GM12878 (cell line): ENCODE measurements at regions not wholly inside any gene's neighbourhood (a gene's known extent, or its start where the extent isn't known, plus 50 kb on each side); places are given as distances from the start of the nearest gene placed in this dataset.

Experiments
- ATAC-seq: fragments of 200-7000 bp; cut with Tn5 transposase; 3 replicates; pipeline ENCODE4 v1.9.1; 2020; ENCODE audit warnings: mild to moderate bottlenecking, moderate library complexity
- BruUV-seq: library from RNA; stranded (reverse); fragments of 400-500 nt; replicated peaks from 2 replicates; lab custom pipeline; 2021; lab: Mats Ljungman, UMichigan
- CTCF ChIA-PET: fragments of 300-600 bp; sonication (Branson Sonifier 250); formaldehyde crosslinking; extraction: SDS; loops from one replicate; lab custom pipeline; 2021; ENCODE audit warnings: inconsistent platforms; lab: Yijun Ruan, JAX
- POLR2A ChIA-PET: fragments of 350-600 bp; formaldehyde crosslinking; extraction: SDS; loops from one replicate; lab custom pipeline; 2021; ENCODE audit warnings: inconsistent platforms; lab: Charles Lee
- RAD21 ChIA-PET: fragments of 300-600 bp; sonication (Branson Sonifier 250); formaldehyde crosslinking; loops from one replicate; lab custom pipeline; 2023; ENCODE audit warnings: antibody characterized with exemption; ENCODE audit not compliant: unreplicated experiment; lab: Charles Lee
- SMC1A ChIA-PET: fragments of 300-600 bp; sonication (Branson Sonifier 250); formaldehyde crosslinking; loops from one replicate; lab custom pipeline; 2023; ENCODE audit not compliant: unreplicated experiment, uncharacterized antibody; lab: Charles Lee
- DNase-seq: peaks from one replicate; pipeline ENCODE4 v3.0.0-alpha.2; 2011; ENCODE audit warnings: low read depth, low spot score
- FAIRE-seq: peaks from 3 replicates; lab custom pipeline; 2011; peaks lifted over from hg19 to GRCh38; lab: Jason Lieb, UNC
- H2AFZ ChIP-seq: 2 replicates; pipeline ENCODE4 v1.6.0; 2011; ENCODE audit warnings: low read depth, low read length, control low read depth; ENCODE audit not compliant: control insufficient read depth
- H3K27ac ChIP-seq: 2 replicates; pipeline ENCODE4 v1.5.1; 2011; ENCODE audit warnings: control low read depth; ENCODE audit not compliant: control insufficient read depth, insufficient read depth
- H3K27me3 ChIP-seq, 2 experiments: replicated peaks in 1 of 2; 2 replicates each; pipeline versions ENCODE4 v1.6.0 to v1.6.1; 2011; ENCODE audit warnings: low read length in 1 of 2; ENCODE audit not compliant: control insufficient read depth in 2 of 2, insufficient read depth in 2 of 2
- H3K36me3 ChIP-seq, 2 experiments: 2 replicates each; pipeline ENCODE4 v1.5.1; 2011; ENCODE audit warnings: low read length in 1 of 2; ENCODE audit not compliant: control insufficient read depth in 2 of 2, insufficient read depth in 2 of 2
- H3K4me1 ChIP-seq: 2 replicates; pipeline ENCODE4 v1.6.1; 2011; ENCODE audit warnings: mild to moderate bottlenecking, low read length, moderate library complexity, mixed read lengths; ENCODE audit not compliant: control insufficient read depth, insufficient read depth
- H3K4me2 ChIP-seq: 2 replicates; pipeline ENCODE4 v1.6.0; 2011; ENCODE audit warnings: control low read depth; ENCODE audit not compliant: control insufficient read depth, insufficient read depth
- H3K4me3 ChIP-seq: fragments of 200-600 bp; sonication (generic); 2 replicates; pipeline ENCODE4 v1.5.1; 2016
- H3K79me2 ChIP-seq: 2 replicates; pipeline ENCODE4 v1.6.0; 2011; ENCODE audit warnings: low read length; ENCODE audit not compliant: control insufficient read depth, insufficient read depth
- H3K9ac ChIP-seq: 2 replicates; pipeline ENCODE4 v1.8.0; 2011; ENCODE audit warnings: low read length, control low read depth, mixed read lengths; ENCODE audit not compliant: control insufficient read depth, insufficient read depth
- H3K9me3 ChIP-seq: replicated peaks from 3 replicates; pipeline ENCODE4 v1.5.1; 2011; ENCODE audit warnings: mild to moderate bottlenecking, low read length; ENCODE audit not compliant: control insufficient read depth, insufficient read depth
- H4K20me1 ChIP-seq: 2 replicates; pipeline ENCODE4 v1.6.0; 2011; ENCODE audit not compliant: control insufficient read depth, insufficient read depth
- BRCA1 ChIP-seq: IDR thresholded peaks from 2 replicates; pipeline ENCODE4 v1.6.1; 2011; ENCODE audit warnings: low read depth, low read length, improper control_type of control experiment
- CHD4 ChIP-seq: fragments of 200-600 bp; sonication (generic); IDR thresholded peaks from 2 replicates; pipeline ENCODE4 v1.6.1; 2016; ENCODE audit warnings: mild to moderate bottlenecking
- FOXK2 ChIP-seq: fragments of 450-650 bp; IDR thresholded peaks from 2 replicates; pipeline ENCODE4 v1.6.1; 2017; ENCODE audit warnings: mild to moderate bottlenecking, moderate library complexity
- IRF4 ChIP-seq: IDR thresholded peaks from 2 replicates; pipeline ENCODE4 v1.6.1; 2011; ENCODE audit warnings: low read depth, low read length
- MXI1 ChIP-seq: fragments of 150-350 bp; IDR thresholded peaks from 2 replicates; pipeline ENCODE4 v1.6.1; 2011; ENCODE audit warnings: low read depth, mild to moderate bottlenecking, inconsistent platforms, low read length, improper control_type of control experiment
- MYC ChIP-seq: IDR thresholded peaks from 2 replicates; pipeline ENCODE4 v1.6.1; 2011; ENCODE audit warnings: mild to moderate bottlenecking, low read length, moderate library complexity, inconsistent platforms; ENCODE audit not compliant: insufficient read depth, insufficient replicate concordance, insufficient read length, severe bottlenecking
- NFYA ChIP-seq: IDR thresholded peaks from 2 replicates; pipeline ENCODE4 v1.6.1; 2011; ENCODE audit warnings: low read depth, mild to moderate bottlenecking, low read length, improper control_type of control experiment, borderline replicate concordance
- RAD51 ChIP-seq: fragments of 450-650 bp; IDR thresholded peaks from 2 replicates; pipeline ENCODE4 v1.6.1; 2016; ENCODE audit warnings: moderate library complexity, mild to moderate bottlenecking, inconsistent platforms
- SP1 ChIP-seq: IDR thresholded peaks from one replicate; pipeline ENCODE4 v1.6.1; 2011; ENCODE audit warnings: low read depth, low read length
- TAF1 ChIP-seq: IDR thresholded peaks from 2 replicates; pipeline ENCODE4 v1.6.1; 2011; ENCODE audit warnings: mild to moderate bottlenecking, low read depth, low read length, borderline replicate concordance
- TCF3 ChIP-seq: IDR thresholded peaks from 2 replicates; pipeline ENCODE4 v1.6.1; 2012; ENCODE audit warnings: low read depth, mild to moderate bottlenecking, low read length, borderline replicate concordance; ENCODE audit not compliant: insufficient read depth
- WGBS: methylation state at CpG from one replicate; pipeline ENCODE4 v1.1.6; 2016; ENCODE audit warnings: low lambda C conversion rate; ENCODE audit not compliant: insufficient replicate concordance, insufficient coverage; ENCODE audit errors: missing lambda C conversion rate; 5-methylcytosine and 5-hydroxymethylcytosine counted together
- in situ Hi-C: fragments of 300-500 bp; cut with MboI; formaldehyde crosslinking; loops from 9 replicates; pipeline ENCODE4 v1.14.3; 2018; ENCODE audit warnings: mixed read lengths
- intact Hi-C: fragments of 100-400 bp; cut with micrococcal nuclease; formaldehyde crosslinking; loops from one replicate; pipeline ENCODE4 v1.14.2; 2022; ENCODE audit not compliant: unreplicated experiment
- TF ChIP-seq, protein P1 (sequence below): IDR thresholded peaks from 2 replicates; pipeline ENCODE4 v1.6.1; 2012; ENCODE audit warnings: low read depth, low read length, improper control_type of control experiment
- TF ChIP-seq, protein P2 (sequence below): IDR thresholded peaks from 2 replicates; pipeline ENCODE4 v1.6.1; 2012; ENCODE audit warnings: low read length, inconsistent platforms
- TF ChIP-seq, protein P3 (sequence below): IDR thresholded peaks from 2 replicates; pipeline ENCODE4 v1.6.1; 2011; ENCODE audit warnings: borderline replicate concordance, low read depth, mild to moderate bottlenecking, moderate library complexity, mixed read lengths, low read length; ENCODE audit not compliant: insufficient read depth; ENCODE audit errors: extremely low read length

DNA sequence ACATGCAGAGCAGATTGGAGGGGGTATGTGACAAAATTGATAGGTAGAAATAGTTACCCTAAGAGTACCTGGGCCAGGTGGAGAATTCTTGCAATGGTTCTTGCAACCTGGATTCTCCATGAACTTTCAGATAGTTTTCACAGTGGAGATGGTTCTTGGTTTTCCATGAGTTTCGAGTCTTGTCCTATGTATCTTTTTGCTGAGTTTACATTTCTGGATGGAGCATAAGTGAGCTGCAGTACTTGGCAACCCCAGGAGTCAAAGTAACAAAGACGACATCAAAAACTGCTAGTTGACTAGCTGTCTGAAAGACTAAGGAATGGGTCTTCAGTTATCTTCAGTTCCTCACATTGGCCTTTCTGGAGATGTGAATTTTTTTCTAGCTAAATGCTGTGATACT lies 196.6 kb upstream of the RAD23B start (continued):
- TF ChIP-seq, protein P1, sequence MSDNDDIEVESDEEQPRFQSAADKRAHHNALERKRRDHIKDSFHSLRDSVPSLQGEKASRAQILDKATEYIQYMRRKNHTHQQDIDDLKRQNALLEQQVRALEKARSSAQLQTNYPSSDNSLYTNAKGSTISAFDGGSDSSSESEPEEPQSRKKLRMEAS: no peak
- TF ChIP-seq IRF4 (no peak), TCF3 (no peak)

DNA sequence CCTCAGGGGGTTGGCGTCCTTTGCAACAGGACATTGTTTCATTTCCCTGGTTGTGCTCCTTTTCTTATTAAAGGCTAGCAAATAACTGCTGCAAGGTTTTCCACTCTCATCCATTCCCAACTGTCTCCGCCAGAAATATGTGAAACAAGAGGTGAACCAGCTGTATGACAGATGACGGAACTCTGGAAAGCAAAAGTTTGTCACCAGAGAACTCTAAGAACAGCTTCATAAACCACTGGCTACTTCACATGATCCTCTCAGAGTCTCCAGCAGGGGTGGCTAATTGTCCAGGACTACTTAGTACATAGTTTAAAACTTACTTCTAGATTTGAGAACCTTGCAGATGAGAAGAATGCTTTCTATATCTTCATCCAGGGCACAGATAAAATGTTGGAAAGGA lies 195.9 kb upstream of the RAD23B start:
- SMC1A ChIA-PET: interaction anchor here (1.3 kb wide), 1 partner anchor 85 kb away, joined by 4 read pairs; no protein-coding TSS in a partner anchor
- 30% methylated on average over 3 of the region's 3 CpGs for WGBS
- FAIRE-seq: no peak

DNA sequence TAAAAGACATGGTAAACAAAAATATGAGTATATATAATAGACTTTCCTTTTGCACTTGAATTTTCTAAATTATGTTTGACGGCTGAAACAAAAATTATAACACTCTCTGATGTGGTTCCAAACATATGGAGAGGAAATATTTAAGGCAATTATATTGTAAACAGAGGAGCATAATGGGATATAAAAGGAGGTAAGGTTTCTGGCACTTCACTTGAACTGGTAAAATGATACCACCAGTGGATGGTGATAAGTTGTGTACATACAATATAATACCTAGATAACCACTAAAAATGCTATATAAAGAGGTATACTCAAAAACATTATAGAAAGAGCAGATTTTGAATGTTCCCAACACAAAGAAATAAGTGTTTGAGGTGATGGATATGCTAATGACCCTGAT lies 192.9 kb upstream of the RAD23B start:
- ATAC-seq (no peak), DNase-seq (no peak), FAIRE-seq (no peak)
- no peak overlapping the region for H2AFZ ChIP-seq
- H3K9me3 ChIP-seq: no peaks in the 10 kb centered on the region; the same call in 2 of the 3 replicates
- no peak overlapping the region for H3K4me3 ChIP-seq
- no peaks in the 10 kb centered on the region for H3K27me3 ChIP-seq
- CTCF ChIA-PET: no interaction called here
- SMC1A ChIA-PET: no interaction called here
- intact Hi-C loops: no loop called here
- H3K4me2 ChIP-seq: no peak overlapping the region
- WGBS: 0% methylated on average over 1 of the region's 1 CpG
- H3K36me3 ChIP-seq: no peaks in the 10 kb centered on the region
- RAD21 ChIA-PET: no interaction called here
- in situ Hi-C loops: no loop called here
- H3K4me1 ChIP-seq: no peaks in the 10 kb centered on the region
- no peak overlapping the region for H3K9ac ChIP-seq
- BruUV-seq: no TSS peak
- H4K20me1 ChIP-seq: no peaks in the 10 kb centered on the region
- H3K79me2 ChIP-seq: no peaks in the 10 kb centered on the region
- POLR2A ChIA-PET: no interaction called here
- H3K27ac ChIP-seq: no peak overlapping the region
- TF ChIP-seq MYC: no peak
- no peak for TF ChIP-seq TCF3
- TF ChIP-seq, protein P2, sequence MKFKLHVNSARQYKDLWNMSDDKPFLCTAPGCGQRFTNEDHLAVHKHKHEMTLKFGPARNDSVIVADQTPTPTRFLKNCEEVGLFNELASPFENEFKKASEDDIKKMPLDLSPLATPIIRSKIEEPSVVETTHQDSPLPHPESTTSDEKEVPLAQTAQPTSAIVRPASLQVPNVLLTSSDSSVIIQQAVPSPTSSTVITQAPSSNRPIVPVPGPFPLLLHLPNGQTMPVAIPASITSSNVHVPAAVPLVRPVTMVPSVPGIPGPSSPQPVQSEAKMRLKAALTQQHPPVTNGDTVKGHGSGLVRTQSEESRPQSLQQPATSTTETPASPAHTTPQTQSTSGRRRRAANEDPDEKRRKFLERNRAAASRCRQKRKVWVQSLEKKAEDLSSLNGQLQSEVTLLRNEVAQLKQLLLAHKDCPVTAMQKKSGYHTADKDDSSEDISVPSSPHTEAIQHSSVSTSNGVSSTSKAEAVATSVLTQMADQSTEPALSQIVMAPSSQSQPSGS: no peak
- no peak for TF ChIP-seq BRCA1
- no peak for TF ChIP-seq MXI1
- TF ChIP-seq, protein P3, sequence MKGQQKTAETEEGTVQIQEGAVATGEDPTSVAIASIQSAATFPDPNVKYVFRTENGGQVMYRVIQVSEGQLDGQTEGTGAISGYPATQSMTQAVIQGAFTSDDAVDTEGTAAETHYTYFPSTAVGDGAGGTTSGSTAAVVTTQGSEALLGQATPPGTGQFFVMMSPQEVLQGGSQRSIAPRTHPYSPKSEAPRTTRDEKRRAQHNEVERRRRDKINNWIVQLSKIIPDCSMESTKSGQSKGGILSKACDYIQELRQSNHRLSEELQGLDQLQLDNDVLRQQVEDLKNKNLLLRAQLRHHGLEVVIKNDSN: no peak
- no peak for TF ChIP-seq RAD51
- no peak for TF ChIP-seq NFYA
- no peak for TF ChIP-seq TAF1

More for the DNA sequence above, 195.9 kb upstream of the RAD23B start:
- intact Hi-C loops: no loop called here
- in situ Hi-C loops: no loop called here
- ChIA-PET POLR2A (no interaction called here), CTCF (interaction anchor here (1.0 to 1.4 kb wide), 2 partner anchors 31 to 37 kb away, joined by 3 read pairs; no protein-coding TSS in a partner anchor), RAD21 (interaction anchor here (0.6 to 1.0 kb wide), 2 partner anchors 254 to 354 kb away, joined by 3 read pairs; no protein-coding TSS in a partner anchor)
- ATAC-seq (no peak), DNase-seq (no peak)
- H3K36me3 ChIP-seq: no peaks in the 10 kb centered on the region
- no peaks in the 10 kb centered on the region; the same call in 2 of the 3 replicates for H3K9me3 ChIP-seq
- no peak overlapping the region for H3K27ac ChIP-seq
- no peak overlapping the region for H3K4me3 ChIP-seq
- H3K79me2 ChIP-seq: no peaks in the 10 kb centered on the region
- TF ChIP-seq MYC: no peak
- TF ChIP-seq CHD4: no peak
- TF ChIP-seq FOXK2: no peak
- TF ChIP-seq TAF1: no peak
- TF ChIP-seq NFYA: no peak
- no peak for TF ChIP-seq SP1
- TF ChIP-seq RAD51: no peak
- H3K4me2 ChIP-seq: no peak overlapping the region
- no peak overlapping the region for H3K9ac ChIP-seq
- BruUV-seq: no TSS peak
- H3K27me3 ChIP-seq: no peaks in the 10 kb centered on the region
- no peaks in the 10 kb centered on the region for H3K4me1 ChIP-seq
- H2AFZ ChIP-seq: no peak overlapping the region
- H4K20me1 ChIP-seq: no peaks in the 10 kb centered on the region
